ENCODE measurements at regions not wholly inside any gene's neighbourhood (a gene's known extent, or its start where the extent isn't known, plus 50 kb on each side); places are given as distances from the start of the nearest gene placed in this dataset.

DNA sequence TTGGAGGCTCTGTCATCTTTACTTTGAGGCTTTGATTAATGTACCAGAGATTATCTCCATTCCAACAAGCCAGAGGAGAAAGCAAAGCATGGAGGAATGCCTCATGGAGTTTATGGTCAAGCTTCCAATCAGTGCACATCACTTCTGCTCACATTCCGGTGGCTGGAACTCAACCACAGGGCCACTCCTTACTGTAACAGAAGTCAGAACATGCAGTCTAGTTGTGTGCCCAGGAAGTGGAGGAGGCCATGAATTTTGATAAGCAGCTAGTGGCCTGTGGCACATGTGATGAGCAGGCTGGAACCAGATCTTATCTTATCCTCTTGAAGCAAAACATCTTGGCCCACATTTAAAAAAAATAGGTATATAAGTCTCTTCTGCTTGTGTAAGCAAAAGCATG is 258.9 kb upstream of the ARHGAP20 start:
- Histone ChIP-seq H3K4me3 (no peak overlapping the region), H3K27ac (no peak overlapping the region), H3K4me1 (ENCODE audit: insufficient read depth) (no peaks in the 10 kb centered on the region), H3K36me3 (no peaks in the 10 kb centered on the region), H3K9me3 (no peaks in the 10 kb centered on the region), H3K27me3 (no peaks in the 10 kb centered on the region)
- intact Hi-C loops (cut with DNase I), result no loop called here
- DNase-seq, result no peak
- TF ChIP-seq, protein P1, sequence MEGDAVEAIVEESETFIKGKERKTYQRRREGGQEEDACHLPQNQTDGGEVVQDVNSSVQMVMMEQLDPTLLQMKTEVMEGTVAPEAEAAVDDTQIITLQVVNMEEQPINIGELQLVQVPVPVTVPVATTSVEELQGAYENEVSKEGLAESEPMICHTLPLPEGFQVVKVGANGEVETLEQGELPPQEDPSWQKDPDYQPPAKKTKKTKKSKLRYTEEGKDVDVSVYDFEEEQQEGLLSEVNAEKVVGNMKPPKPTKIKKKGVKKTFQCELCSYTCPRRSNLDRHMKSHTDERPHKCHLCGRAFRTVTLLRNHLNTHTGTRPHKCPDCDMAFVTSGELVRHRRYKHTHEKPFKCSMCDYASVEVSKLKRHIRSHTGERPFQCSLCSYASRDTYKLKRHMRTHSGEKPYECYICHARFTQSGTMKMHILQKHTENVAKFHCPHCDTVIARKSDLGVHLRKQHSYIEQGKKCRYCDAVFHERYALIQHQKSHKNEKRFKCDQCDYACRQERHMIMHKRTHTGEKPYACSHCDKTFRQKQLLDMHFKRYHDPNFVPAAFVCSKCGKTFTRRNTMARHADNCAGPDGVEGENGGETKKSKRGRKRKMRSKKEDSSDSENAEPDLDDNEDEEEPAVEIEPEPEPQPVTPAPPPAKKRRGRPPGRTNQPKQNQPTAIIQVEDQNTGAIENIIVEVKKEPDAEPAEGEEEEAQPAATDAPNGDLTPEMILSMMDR (IDR thresholded peaks at IDR 0.05), result no peak
- TF ChIP-seq POLR2A (IDR thresholded peaks at IDR 0.05) (no peak), EP300 (IDR thresholded peaks at IDR 0.05) (no peak)
- WGBS, 3 donors, result 74 to 84% (median 80%) methylated on average over 1 of the region's 1 CpG

DNA sequence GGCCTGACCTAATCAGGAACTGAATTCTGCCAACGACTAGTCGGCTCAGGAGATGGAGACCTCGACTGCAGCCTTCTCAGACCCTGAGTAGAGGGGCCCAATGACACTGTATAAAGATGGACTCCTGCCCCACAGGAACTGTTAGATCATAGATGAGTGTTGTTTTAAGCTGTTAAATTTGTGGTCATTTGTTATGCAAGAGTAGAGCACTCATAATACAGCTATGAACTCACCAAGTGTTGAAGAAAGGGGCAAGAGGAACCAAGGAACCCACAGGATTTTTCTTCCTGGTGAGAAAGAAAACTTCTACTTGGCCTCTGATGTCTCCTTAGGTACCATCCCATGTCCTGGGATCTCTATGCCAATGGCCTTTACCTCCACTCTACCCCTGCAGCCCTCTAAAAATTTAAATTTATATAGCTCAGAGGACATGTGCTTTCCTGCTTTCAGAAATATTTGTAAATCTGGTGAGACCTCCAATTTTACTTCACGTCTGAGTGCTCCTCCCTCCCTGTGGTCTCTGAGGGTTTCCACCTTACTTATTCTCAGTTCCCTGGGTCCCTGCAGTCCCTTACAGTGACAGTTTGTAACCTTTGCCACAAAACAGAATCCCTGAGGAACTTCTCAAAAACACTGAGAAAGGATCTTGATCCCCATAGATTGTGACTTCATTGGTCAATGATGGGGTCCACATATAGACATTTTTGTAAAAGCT is 256.3 kb upstream of the ARHGAP20 start:
- 91 to 92% (median 91%) methylated on average over 4 of the region's 4 CpGs for WGBS, 3 donors
- intact Hi-C loops (cut with DNase I), result no loop called here

DNA sequence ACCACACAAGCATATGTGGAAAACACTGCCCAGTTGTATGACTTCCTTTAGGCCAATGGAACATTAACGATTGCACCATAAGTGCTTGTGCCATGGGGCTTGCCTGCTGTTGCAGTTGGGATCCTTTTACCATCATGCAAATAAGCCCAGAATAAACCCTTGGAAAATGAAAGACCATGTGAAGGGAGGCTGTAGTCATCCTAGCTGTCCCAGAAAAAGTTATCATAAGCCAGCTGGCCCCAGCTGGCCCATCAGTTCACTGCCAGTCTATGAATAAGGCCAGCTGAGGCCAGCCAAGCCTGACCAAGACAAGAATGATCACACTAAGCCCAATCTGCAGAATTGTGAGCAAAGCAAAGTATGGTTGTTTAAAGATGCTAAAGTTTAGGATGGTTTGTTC is 253.9 kb upstream of the ARHGAP20 start:
- no peak for DNase-seq

More for the DNA sequence above, 256.3 kb upstream of the ARHGAP20 start:
- H3K36me3 ChIP-seq, result no peaks in the 10 kb centered on the region
- no peak for DNase-seq
- TF ChIP-seq, protein P1 (IDR thresholded peaks at IDR 0.05), result no peak
- TF ChIP-seq EP300 (IDR thresholded peaks at IDR 0.05), result no peak
- no peak for TF ChIP-seq POLR2A (IDR thresholded peaks at IDR 0.05)
- no peaks in the 10 kb centered on the region for H3K9me3 ChIP-seq
- H3K27ac ChIP-seq, result no peak overlapping the region
- H3K4me1 ChIP-seq (ENCODE audit: insufficient read depth), result no peaks in the 10 kb centered on the region
- no peaks in the 10 kb centered on the region for H3K27me3 ChIP-seq
- no peak overlapping the region for H3K4me3 ChIP-seq

DNA sequence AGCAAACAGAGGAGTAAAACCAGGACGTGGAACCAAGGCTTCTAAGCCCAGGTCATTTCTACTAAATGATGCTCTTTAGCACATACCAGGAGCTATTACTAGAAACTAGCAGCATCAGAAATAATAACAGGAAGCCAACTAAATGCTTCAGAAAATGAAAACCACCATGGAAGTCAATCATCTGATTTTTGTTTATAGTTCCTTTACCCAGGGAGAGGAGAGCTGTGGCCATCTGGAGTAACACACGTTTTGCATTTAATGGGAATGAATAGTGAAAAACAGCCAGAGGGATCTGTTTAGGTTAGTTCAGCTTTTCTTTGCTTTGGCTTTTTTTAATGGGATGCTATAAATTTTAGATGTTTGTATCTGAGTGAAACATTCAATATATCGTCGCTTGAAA is 250.7 kb upstream of the ARHGAP20 start:
- TF ChIP-seq EP300 (IDR thresholded peaks at IDR 0.05) (no peak), POLR2A (IDR thresholded peaks at IDR 0.05) (no peak)
- TF ChIP-seq, protein P1 (IDR thresholded peaks at IDR 0.05), result no peak
- Histone ChIP-seq H3K4me1 (ENCODE audit: insufficient read depth) (no peaks in the 10 kb centered on the region), H3K27ac (no peak overlapping the region), H3K9me3 (no peaks in the 10 kb centered on the region), H3K4me3 (no peak overlapping the region), H3K36me3 (no peaks in the 10 kb centered on the region), H3K27me3 (no peaks in the 10 kb centered on the region)
- intact Hi-C loops (cut with DNase I), result no loop called here
- 30 to 55% (median 36%) methylated on average over 4 of the region's 4 CpGs for WGBS, 3 donors
- DNase-seq, result no peak

More for the DNA sequence above, 253.9 kb upstream of the ARHGAP20 start:
- Histone ChIP-seq H3K27me3 (no peaks in the 10 kb centered on the region), H3K4me3 (no peak overlapping the region), H3K4me1 (ENCODE audit: insufficient read depth) (no peaks in the 10 kb centered on the region), H3K27ac (no peak overlapping the region), H3K36me3 (no peaks in the 10 kb centered on the region), H3K9me3 (no peaks in the 10 kb centered on the region)
- 87 to 91% (median 89%) methylated on average over 1 of the region's 1 CpG for WGBS, 3 donors
- intact Hi-C loops (cut with DNase I), result no loop called here
- TF ChIP-seq EP300 (IDR thresholded peaks at IDR 0.05), result no peak
- TF ChIP-seq, protein P1 (IDR thresholded peaks at IDR 0.05), result no peak
- no peak for TF ChIP-seq POLR2A (IDR thresholded peaks at IDR 0.05)
